Gastrocnemius medialis (tissue), 4 donors: ENCODE measurements at regions not wholly inside any gene's neighbourhood (a gene's known extent, or its start where the extent isn't known, plus 50 kb on each side); places are given as distances from the start of the nearest gene placed in this dataset.
"Not testable (repeated sequence)": the region's sequence is repeated elsewhere in the genome, so short reads cannot be mapped to it uniquely, and the experiment has no call there.

Source experiments
- POLR2A ChIP-seq, 2 donors: fragments of 450-650 bp; IDR thresholded peaks; one replicate each; pipeline ENCODE4 v1.6.1; 2017; ENCODE audit warnings: antibody characterized with exemption in 2 of 2, mild to moderate bottlenecking in 2 of 2, moderate library complexity in 2 of 2
- TF ChIP-seq, protein P1 (sequence below), 5 experiments: fragments of 450-650 bp in 3 of 5; fragments of 200-600 bp in 2 of 5; sonication (generic) in 2 of 5; IDR thresholded peaks in 4 of 5; conservative IDR thresholded peaks in 1 of 5; 1 replicate in 4 of 5; 2 replicates in 1 of 5; pipeline ENCODE4 v1.5.1; 2016 to 2019; ENCODE audit warnings: antibody characterized with exemption in 5 of 5, mild to moderate bottlenecking in 3 of 5, moderate library complexity in 3 of 5

DNA sequence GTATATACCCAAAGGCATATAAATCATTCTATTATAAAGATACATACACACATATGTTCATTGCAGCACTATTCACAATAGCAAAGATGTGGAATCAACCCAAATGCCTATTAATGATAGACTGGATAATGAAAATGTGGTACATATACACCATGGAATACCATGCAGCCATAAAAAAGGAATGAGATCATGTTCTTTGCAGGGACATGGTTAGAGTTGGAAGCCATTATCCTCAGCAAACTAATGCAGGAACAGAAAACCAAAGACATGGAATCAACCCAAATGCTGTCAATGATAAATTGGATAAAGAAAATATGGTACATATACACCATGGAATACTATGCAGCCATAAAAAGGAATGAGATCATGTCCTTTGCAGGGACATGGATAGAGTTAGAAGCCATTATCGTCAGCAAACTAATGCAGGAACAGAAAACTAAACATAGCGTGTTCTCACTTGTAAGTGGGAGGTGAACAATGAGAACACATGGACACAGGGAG is 166.4 kb downstream of the TPBG start:
- TF ChIP-seq, protein P1, sequence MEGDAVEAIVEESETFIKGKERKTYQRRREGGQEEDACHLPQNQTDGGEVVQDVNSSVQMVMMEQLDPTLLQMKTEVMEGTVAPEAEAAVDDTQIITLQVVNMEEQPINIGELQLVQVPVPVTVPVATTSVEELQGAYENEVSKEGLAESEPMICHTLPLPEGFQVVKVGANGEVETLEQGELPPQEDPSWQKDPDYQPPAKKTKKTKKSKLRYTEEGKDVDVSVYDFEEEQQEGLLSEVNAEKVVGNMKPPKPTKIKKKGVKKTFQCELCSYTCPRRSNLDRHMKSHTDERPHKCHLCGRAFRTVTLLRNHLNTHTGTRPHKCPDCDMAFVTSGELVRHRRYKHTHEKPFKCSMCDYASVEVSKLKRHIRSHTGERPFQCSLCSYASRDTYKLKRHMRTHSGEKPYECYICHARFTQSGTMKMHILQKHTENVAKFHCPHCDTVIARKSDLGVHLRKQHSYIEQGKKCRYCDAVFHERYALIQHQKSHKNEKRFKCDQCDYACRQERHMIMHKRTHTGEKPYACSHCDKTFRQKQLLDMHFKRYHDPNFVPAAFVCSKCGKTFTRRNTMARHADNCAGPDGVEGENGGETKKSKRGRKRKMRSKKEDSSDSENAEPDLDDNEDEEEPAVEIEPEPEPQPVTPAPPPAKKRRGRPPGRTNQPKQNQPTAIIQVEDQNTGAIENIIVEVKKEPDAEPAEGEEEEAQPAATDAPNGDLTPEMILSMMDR (IDR thresholded peaks at IDR 0.05 in 4 of 5, conservative IDR thresholded peaks at IDR 0.05 in 1 of 5) = not testable (repeated sequence)
- not testable (repeated sequence) for TF ChIP-seq POLR2A (IDR thresholded peaks at IDR 0.05)
